ENCODE measurements at regions not wholly inside any gene's neighbourhood (a gene's known extent, or its start where the extent isn't known, plus 50 kb on each side); places are given as distances from the start of the nearest gene placed in this dataset.

DNA sequence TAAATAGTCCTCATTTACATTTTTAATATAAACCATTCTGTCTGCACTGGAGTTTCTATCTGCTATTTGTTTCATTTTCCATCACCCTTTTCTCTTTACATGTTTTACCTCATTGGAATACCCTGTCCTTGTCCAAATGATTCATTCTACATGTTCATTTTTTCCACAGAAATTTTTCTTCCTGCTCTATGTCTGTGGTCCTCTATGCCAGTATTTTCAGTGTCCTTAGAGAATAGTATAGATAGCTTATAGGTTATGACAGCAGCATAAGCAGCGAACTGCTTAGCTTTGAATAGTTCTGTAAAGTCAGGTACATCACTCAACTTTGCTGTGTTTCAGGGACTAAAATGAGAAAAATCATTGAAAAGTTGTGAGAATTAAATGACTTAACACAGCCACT is 742.3 kb upstream of the CBLB start (continued):
- TF ChIP-seq, protein P1, sequence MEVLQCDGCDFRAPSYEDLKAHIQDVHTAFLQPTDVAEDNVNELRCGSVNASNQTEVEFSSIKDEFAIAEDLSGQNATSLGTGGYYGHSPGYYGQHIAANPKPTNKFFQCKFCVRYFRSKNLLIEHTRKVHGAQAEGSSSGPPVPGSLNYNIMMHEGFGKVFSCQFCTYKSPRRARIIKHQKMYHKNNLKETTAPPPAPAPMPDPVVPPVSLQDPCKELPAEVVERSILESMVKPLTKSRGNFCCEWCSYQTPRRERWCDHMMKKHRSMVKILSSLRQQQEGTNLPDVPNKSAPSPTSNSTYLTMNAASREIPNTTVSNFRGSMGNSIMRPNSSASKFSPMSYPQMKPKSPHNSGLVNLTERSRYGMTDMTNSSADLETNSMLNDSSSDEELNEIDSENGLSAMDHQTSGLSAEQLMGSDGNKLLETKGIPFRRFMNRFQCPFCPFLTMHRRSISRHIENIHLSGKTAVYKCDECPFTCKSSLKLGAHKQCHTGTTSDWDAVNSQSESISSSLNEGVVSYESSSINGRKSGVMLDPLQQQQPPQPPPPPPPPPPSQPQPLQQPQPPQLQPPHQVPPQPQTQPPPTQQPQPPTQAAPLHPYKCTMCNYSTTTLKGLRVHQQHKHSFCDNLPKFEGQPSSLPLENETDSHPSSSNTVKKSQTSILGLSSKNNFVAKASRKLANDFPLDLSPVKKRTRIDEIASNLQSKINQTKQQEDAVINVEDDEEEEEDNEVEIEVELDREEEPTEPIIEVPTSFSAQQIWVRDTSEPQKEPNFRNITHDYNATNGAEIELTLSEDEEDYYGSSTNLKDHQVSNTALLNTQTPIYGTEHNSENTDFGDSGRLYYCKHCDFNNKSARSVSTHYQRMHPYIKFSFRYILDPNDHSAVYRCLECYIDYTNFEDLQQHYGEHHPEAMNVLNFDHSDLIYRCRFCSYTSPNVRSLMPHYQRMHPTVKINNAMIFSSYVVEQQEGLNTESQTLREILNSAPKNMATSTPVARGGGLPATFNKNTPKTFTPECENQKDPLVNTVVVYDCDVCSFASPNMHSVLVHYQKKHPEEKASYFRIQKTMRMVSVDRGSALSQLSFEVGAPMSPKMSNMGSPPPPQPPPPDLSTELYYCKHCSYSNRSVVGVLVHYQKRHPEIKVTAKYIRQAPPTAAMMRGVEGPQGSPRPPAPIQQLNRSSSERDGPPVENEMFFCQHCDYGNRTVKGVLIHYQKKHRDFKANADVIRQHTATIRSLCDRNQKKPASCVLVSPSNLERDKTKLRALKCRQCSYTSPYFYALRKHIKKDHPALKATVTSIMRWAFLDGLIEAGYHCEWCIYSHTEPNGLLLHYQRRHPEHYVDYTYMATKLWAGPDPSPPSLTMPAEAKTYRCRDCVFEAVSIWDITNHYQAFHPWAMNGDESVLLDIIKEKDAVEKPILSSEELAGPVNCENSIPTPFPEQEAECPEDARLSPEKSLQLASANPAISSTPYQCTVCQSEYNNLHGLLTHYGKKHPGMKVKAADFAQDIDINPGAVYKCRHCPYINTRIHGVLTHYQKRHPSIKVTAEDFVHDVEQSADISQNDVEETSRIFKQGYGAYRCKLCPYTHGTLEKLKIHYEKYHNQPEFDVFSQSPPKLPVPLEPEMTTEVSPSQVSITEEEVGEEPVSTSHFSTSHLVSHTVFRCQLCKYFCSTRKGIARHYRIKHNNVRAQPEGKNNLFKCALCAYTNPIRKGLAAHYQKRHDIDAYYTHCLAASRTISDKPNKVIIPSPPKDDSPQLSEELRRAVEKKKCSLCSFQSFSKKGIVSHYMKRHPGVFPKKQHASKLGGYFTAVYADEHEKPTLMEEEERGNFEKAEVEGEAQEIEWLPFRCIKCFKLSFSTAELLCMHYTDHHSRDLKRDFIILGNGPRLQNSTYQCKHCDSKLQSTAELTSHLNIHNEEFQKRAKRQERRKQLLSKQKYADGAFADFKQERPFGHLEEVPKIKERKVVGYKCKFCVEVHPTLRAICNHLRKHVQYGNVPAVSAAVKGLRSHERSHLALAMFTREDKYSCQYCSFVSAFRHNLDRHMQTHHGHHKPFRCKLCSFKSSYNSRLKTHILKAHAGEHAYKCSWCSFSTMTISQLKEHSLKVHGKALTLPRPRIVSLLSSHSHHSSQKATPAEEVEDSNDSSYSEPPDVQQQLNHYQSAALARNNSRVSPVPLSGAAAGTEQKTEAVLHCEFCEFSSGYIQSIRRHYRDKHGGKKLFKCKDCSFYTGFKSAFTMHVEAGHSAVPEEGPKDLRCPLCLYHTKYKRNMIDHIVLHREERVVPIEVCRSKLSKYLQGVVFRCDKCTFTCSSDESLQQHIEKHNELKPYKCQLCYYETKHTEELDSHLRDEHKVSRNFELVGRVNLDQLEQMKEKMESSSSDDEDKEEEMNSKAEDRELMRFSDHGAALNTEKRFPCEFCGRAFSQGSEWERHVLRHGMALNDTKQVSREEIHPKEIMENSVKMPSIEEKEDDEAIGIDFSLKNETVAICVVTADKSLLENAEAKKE (CRISPR knock-in tag; IDR thresholded peaks at IDR 0.05), result no peak

DNA sequence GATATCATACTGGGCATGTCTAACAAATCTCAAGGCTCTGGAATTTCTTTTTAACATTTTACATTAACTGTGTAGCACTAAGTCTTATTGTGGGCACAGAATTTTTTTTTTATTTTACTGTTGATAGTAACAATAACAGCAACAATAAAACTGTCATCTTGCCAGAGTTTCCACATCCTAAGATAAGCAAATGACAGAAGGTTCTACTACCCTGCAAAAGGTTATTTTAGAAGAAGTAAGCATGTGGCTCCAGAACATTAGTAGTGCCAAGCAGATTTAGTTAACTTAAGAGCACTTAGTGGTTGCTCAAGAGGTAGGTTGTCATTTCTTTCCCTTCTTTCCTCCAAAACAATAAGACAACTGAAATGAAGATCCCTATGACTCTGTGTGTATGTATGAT is 743.0 kb upstream of the CBLB start:
- H3K4me1 ChIP-seq (ENCODE audit: insufficient read depth), result no peaks in the 10 kb centered on the region
- H3K4me1 Mint-ChIP-seq, result peaks cover 21% of the 10 kb centered on the region
- H3F3A ChIP-seq (replicated peaks; ENCODE audit: low read depth), result no peaks in the 10 kb centered on the region
- H3K9me3 Mint-ChIP-seq, result peaks cover 24% of the 10 kb centered on the region
- H3K79me2 ChIP-seq (replicated peaks; ENCODE audit: insufficient read depth), result no peaks in the 10 kb centered on the region
- H2AFZ ChIP-seq, result no peak overlapping the region
- H3K9me2 ChIP-seq (ENCODE audit: insufficient read depth), result no peaks in the 10 kb centered on the region; the same call in 1 of the 2 replicates
- DNase-seq (ENCODE audit: low spot score) (no peak), ATAC-seq (no peak)
- H3K36me3 Mint-ChIP-seq (ENCODE audit: low read depth), result peaks cover 34% of the 10 kb centered on the region
- no peak overlapping the region for H3K27ac Mint-ChIP-seq
- H4K20me1 ChIP-seq (replicated peaks; ENCODE audit: insufficient read depth), result no peaks in the 10 kb centered on the region
- H3K27me3 ChIP-seq (ENCODE audit: insufficient read depth), result no peaks in the 10 kb centered on the region
- no peaks in the 10 kb centered on the region for H3K36me3 ChIP-seq (ENCODE audit: insufficient read depth)
- no peak overlapping the region for H3K4me3 Mint-ChIP-seq
- H3K4me3 ChIP-seq, result no peak overlapping the region
- no peak overlapping the region for H3K27ac ChIP-seq (ENCODE audit: low read depth)
- H3K4me2 ChIP-seq, result no peak overlapping the region
- no peaks in the 10 kb centered on the region for H3K27me3 Mint-ChIP-seq (ENCODE audit: insufficient read depth, low read depth, poor library complexity)
- TF ChIP-seq JUNB (IDR thresholded peaks at IDR 0.05; ENCODE audit: unreplicated experiment) (no peak), CREB1 (CRISPR knock-in tag; IDR thresholded peaks at IDR 0.05; ENCODE audit: low read depth) (no peak), CTCF (conservative IDR thresholded peaks at IDR 0.05; ENCODE audit: low read depth in 2 of 2) (no peak), EZH2phosphoT487 (IDR thresholded peaks at IDR 0.05; ENCODE audit: unreplicated experiment) (no peak)

Data from GM23338 (cell line).